ENCODE measurements at regions not wholly inside any gene's neighbourhood (a gene's known extent, or its start where the extent isn't known, plus 50 kb on each side); places are given as distances from the start of the nearest gene placed in this dataset.

- no peak for DNase-seq (ENCODE audit: low spot score in 2 of 2)
- Histone ChIP-seq H3K9me3 (no peaks in the 10 kb centered on the region), H3K4me1 (no peaks in the 10 kb centered on the region), H3K27me3 (no peaks in the 10 kb centered on the region), H3K36me3 (no peaks in the 10 kb centered on the region), H3K27ac (no peak overlapping the region), H3K4me3 (no peak overlapping the region)
- no peak for TF ChIP-seq POLR2A (IDR thresholded peaks at IDR 0.05)
- TF ChIP-seq CTCF (IDR thresholded peaks at IDR 0.05): no peak
- no peak for TF ChIP-seq POLR2AphosphoS5 (IDR thresholded peaks at IDR 0.05)
- intact Hi-C loops (cut with DNase I; ENCODE audit: low total_unique reads): no loop called here
Measured at GRCh38 chr5:18072600-18072999, 438.3 kb downstream of the TAF11L14 start.

GRCh38 chr5:18074961-18075360 lies 440.7 kb downstream of the TAF11L14 start:
- H3K27me3 ChIP-seq: no peaks in the 10 kb centered on the region
- intact Hi-C loops (cut with DNase I; ENCODE audit: low total_unique reads): no loop called here
- no peaks in the 10 kb centered on the region for H3K36me3 ChIP-seq
- H3K9me3 ChIP-seq: no peaks in the 10 kb centered on the region
- TF ChIP-seq CTCF (IDR thresholded peaks at IDR 0.05): no peak
- no peak for TF ChIP-seq POLR2AphosphoS5 (IDR thresholded peaks at IDR 0.05)
- no peak for TF ChIP-seq POLR2A (IDR thresholded peaks at IDR 0.05)
- no peak for DNase-seq (ENCODE audit: low spot score in 2 of 2)
- no peak overlapping the region for H3K27ac ChIP-seq
- no peak overlapping the region for H3K4me3 ChIP-seq
- no peaks in the 10 kb centered on the region for H3K4me1 ChIP-seq

GRCh38 chr5:18078157-18078556 lies 443.9 kb downstream of the TAF11L14 start:
- TF ChIP-seq POLR2A (IDR thresholded peaks at IDR 0.05) (no peak), CTCF (IDR thresholded peaks at IDR 0.05) (no peak), POLR2AphosphoS5 (IDR thresholded peaks at IDR 0.05) (no peak)
- H3K9me3 ChIP-seq: no peaks in the 10 kb centered on the region
- intact Hi-C loops (cut with DNase I; ENCODE audit: low total_unique reads): no loop called here
- H3K27ac ChIP-seq: no peak overlapping the region
- H3K4me1 ChIP-seq: no peaks in the 10 kb centered on the region
- H3K4me3 ChIP-seq: no peak overlapping the region
- H3K36me3 ChIP-seq: no peaks in the 10 kb centered on the region
- no peaks in the 10 kb centered on the region for H3K27me3 ChIP-seq
- DNase-seq (ENCODE audit: low spot score in 2 of 2): no peak

GRCh38 chr5:18079831-18080230 lies 445.6 kb downstream of the TAF11L14 start:
- TF ChIP-seq POLR2A (IDR thresholded peaks at IDR 0.05) (no peak), CTCF (IDR thresholded peaks at IDR 0.05) (no peak), POLR2AphosphoS5 (IDR thresholded peaks at IDR 0.05) (no peak)
- intact Hi-C loops (cut with DNase I; ENCODE audit: low total_unique reads): no loop called here

GRCh38 chr5:18088020-18088579 lies 453.8 kb downstream of the TAF11L14 start:
- no peak for DNase-seq (ENCODE audit: low spot score in 2 of 2)
- Histone ChIP-seq H3K4me1 (no peaks in the 10 kb centered on the region), H3K36me3 (no peaks in the 10 kb centered on the region), H3K27me3 (no peaks in the 10 kb centered on the region), H3K4me3 (no peak overlapping the region), H3K9me3 (no peaks in the 10 kb centered on the region), H3K27ac (no peak overlapping the region)
- intact Hi-C loops (cut with DNase I; ENCODE audit: low total_unique reads): no loop called here
- TF ChIP-seq POLR2A (IDR thresholded peaks at IDR 0.05) (no peak), CTCF (IDR thresholded peaks at IDR 0.05) (no peak), POLR2AphosphoS5 (IDR thresholded peaks at IDR 0.05) (no peak)

More at GRCh38 chr5:18079831-18080230, 445.6 kb downstream of the TAF11L14 start:
- Histone ChIP-seq H3K4me1 (no peaks in the 10 kb centered on the region), H3K27me3 (no peaks in the 10 kb centered on the region), H3K27ac (no peak overlapping the region), H3K9me3 (no peaks in the 10 kb centered on the region), H3K36me3 (no peaks in the 10 kb centered on the region), H3K4me3 (no peak overlapping the region)
- DNase-seq (ENCODE audit: low spot score in 2 of 2): no peak

All from breast epithelium (tissue), 4 donors.